LNCAP (cell line): ENCODE measurements at regions not wholly inside any gene's neighbourhood (a gene's known extent, or its start where the extent isn't known, plus 50 kb on each side); places are given as distances from the start of the nearest gene placed in this dataset.

Experiments
- CTCF ChIP-seq: fragments of 450-650 bp; IDR thresholded peaks from 2 replicates; pipeline ENCODE4 v1.5.1; 2017; ENCODE audit warnings: mild to moderate bottlenecking

- no peak for TF ChIP-seq CTCF
Measured at GRCh38 chr1:36693603-36694002, 210.9 kb upstream of the CSF3R start.

GRCh38 chr1:36693161-36693525, 210.4 kb upstream of the CSF3R start:
- TF ChIP-seq CTCF: no peak

- no peak for TF ChIP-seq CTCF
Measured at GRCh38 chr1:36692465-36693160, 209.9 kb upstream of the CSF3R start.

GRCh38 chr1:36691374-36691773, 208.7 kb upstream of the CSF3R start:
- TF ChIP-seq CTCF: no peak

- no peak for TF ChIP-seq CTCF
Measured at GRCh38 chr1:36689992-36690391, 207.3 kb upstream of the CSF3R start.

GRCh38 chr1:36687312-36687711, 204.6 kb upstream of the CSF3R start:
- no peak for TF ChIP-seq CTCF

GRCh38 chr1:36675931-36676562, 193.3 kb upstream of the CSF3R start:
- TF ChIP-seq CTCF: no peak

GRCh38 chr1:36675106-36675505, 192.4 kb upstream of the CSF3R start:
- TF ChIP-seq CTCF: no peak
